ENCODE measurements at regions not wholly inside any gene's neighbourhood (a gene's known extent, or its start where the extent isn't known, plus 50 kb on each side); places are given as distances from the start of the nearest gene placed in this dataset.

GRCh38 chr1:193927550-193927949, 741.1 kb upstream of the B3GALT2 start:
- no peak for TF ChIP-seq CTCF (IDR thresholded peaks at IDR 0.05)
- TF ChIP-seq POLR2A (IDR thresholded peaks at IDR 0.05): no peak

All from thyroid gland (tissue), 4 donors.